ENCODE measurements at regions not wholly inside any gene's neighbourhood (a gene's known extent, or its start where the extent isn't known, plus 50 kb on each side); places are given as distances from the start of the nearest gene placed in this dataset.

GRCh38 chr4:162442128-162442527, 278.3 kb upstream of the FSTL5 start:
- Histone ChIP-seq H3K9me3 (ENCODE audit: control insufficient read depth, low read length) (no peaks in the 10 kb centered on the region), H3K4me2 (ENCODE audit: low read length) (no peak overlapping the region), H3K27me3 (ENCODE audit: control insufficient read depth, insufficient read depth, low read length) (no peaks in the 10 kb centered on the region), H3K27ac (no peak overlapping the region), H3K79me2 (no peaks in the 10 kb centered on the region), H3K9ac (no peak overlapping the region), H2AFZ (no peak overlapping the region), H3K4me1 (no peaks in the 10 kb centered on the region), H3K36me3 (ENCODE audit: control insufficient read depth, insufficient read depth, low read length) (no peaks in the 10 kb centered on the region), H3K4me3 (ENCODE audit: low read depth, low read length) (no peak overlapping the region)
- no peak for TF ChIP-seq CTCF (IDR thresholded peaks at IDR 0.05)

GRCh38 chr4:162422312-162422711, 258.5 kb upstream of the FSTL5 start:
- Histone ChIP-seq H3K9me3 (ENCODE audit: control insufficient read depth, low read length) (peaks cover 4% of the 10 kb centered on the region), H2AFZ (no peak overlapping the region), H3K4me1 (no peaks in the 10 kb centered on the region), H3K9ac (no peak overlapping the region), H3K79me2 (no peaks in the 10 kb centered on the region), H3K27me3 (ENCODE audit: control insufficient read depth, insufficient read depth, low read length) (no peaks in the 10 kb centered on the region), H3K36me3 (ENCODE audit: control insufficient read depth, insufficient read depth, low read length) (no peaks in the 10 kb centered on the region), H3K27ac (no peak overlapping the region), H3K4me2 (ENCODE audit: low read length) (no peak overlapping the region), H3K4me3 (ENCODE audit: low read depth, low read length) (no peak overlapping the region)
- TF ChIP-seq CTCF (IDR thresholded peaks at IDR 0.05): no peak

- Histone ChIP-seq H3K9ac (no peak overlapping the region), H3K36me3 (ENCODE audit: control insufficient read depth, insufficient read depth, low read length) (no peaks in the 10 kb centered on the region), H3K4me1 (no peaks in the 10 kb centered on the region), H3K4me3 (ENCODE audit: low read depth, low read length) (no peak overlapping the region), H3K79me2 (no peaks in the 10 kb centered on the region), H3K4me2 (ENCODE audit: low read length) (no peak overlapping the region), H3K27me3 (ENCODE audit: control insufficient read depth, insufficient read depth, low read length) (no peaks in the 10 kb centered on the region), H2AFZ (no peak overlapping the region), H3K27ac (no peak overlapping the region), H3K9me3 (ENCODE audit: control insufficient read depth, low read length) (no peaks in the 10 kb centered on the region)
- no peak for TF ChIP-seq CTCF (IDR thresholded peaks at IDR 0.05)
Measured at GRCh38 chr4:162410854-162411253, 247.1 kb upstream of the FSTL5 start.

- no peaks in the 10 kb centered on the region for H3K79me2 ChIP-seq
- no peak for TF ChIP-seq CTCF (IDR thresholded peaks at IDR 0.05)
- H3K36me3 ChIP-seq (ENCODE audit: control insufficient read depth, insufficient read depth, low read length): no peaks in the 10 kb centered on the region
- no peaks in the 10 kb centered on the region for H3K27me3 ChIP-seq (ENCODE audit: control insufficient read depth, insufficient read depth, low read length)
- H2AFZ ChIP-seq: no peak overlapping the region
- H3K27ac ChIP-seq: no peak overlapping the region
- no peak overlapping the region for H3K4me2 ChIP-seq (ENCODE audit: low read length)
- no peak overlapping the region for H3K9ac ChIP-seq
- no peaks in the 10 kb centered on the region for H3K4me1 ChIP-seq
- H3K9me3 ChIP-seq (ENCODE audit: control insufficient read depth, low read length): no peaks in the 10 kb centered on the region
- H3K4me3 ChIP-seq (ENCODE audit: low read depth, low read length): no peak overlapping the region
Measured at GRCh38 chr4:162409048-162409447, 245.2 kb upstream of the FSTL5 start.

- TF ChIP-seq CTCF (IDR thresholded peaks at IDR 0.05): no peak
- no peak overlapping the region for H2AFZ ChIP-seq
- H3K36me3 ChIP-seq (ENCODE audit: control insufficient read depth, insufficient read depth, low read length): no peaks in the 10 kb centered on the region
- no peaks in the 10 kb centered on the region for H3K27me3 ChIP-seq (ENCODE audit: control insufficient read depth, insufficient read depth, low read length)
- H3K27ac ChIP-seq: no peak overlapping the region
- no peaks in the 10 kb centered on the region for H3K9me3 ChIP-seq (ENCODE audit: control insufficient read depth, low read length)
- H3K79me2 ChIP-seq: no peaks in the 10 kb centered on the region
- no peak overlapping the region for H3K9ac ChIP-seq
- no peak overlapping the region for H3K4me3 ChIP-seq (ENCODE audit: low read depth, low read length)
- H3K4me1 ChIP-seq: no peaks in the 10 kb centered on the region
- H3K4me2 ChIP-seq (ENCODE audit: low read length): no peak overlapping the region
Measured at GRCh38 chr4:162408309-162408708, 244.5 kb upstream of the FSTL5 start.

Data from parathyroid adenoma (tissue), 2 donors.